ENCODE measurements at regions not wholly inside any gene's neighbourhood (a gene's known extent, or its start where the extent isn't known, plus 50 kb on each side); places are given as distances from the start of the nearest gene placed in this dataset.
A peak's percentile ranks its signal among the peaks of the same experiment; 100 is the strongest.

GRCh38 chr2:144194326-144195071, 325.4 kb downstream of the ZEB2 start:
- ChIA-PET CTCF (interaction anchor here (1.0 to 3.4 kb wide), 2 partner anchors 10 to 13 kb away, joined by 3 to 15 read pairs; no protein-coding TSS in a partner anchor), POLR2A (no interaction called here)
- TF ChIP-seq CTCF (IDR thresholded peaks at IDR 0.05; ENCODE audit: control extremely low read depth, extremely low read depth, low read depth, missing control alignments): no peak
- DNase-seq (ENCODE audit: extremely low spot score): peak; percentile 9

- ChIA-PET CTCF (interaction anchor here (1.0 kb wide), 1 partner anchor 10 kb away, joined by 3 read pairs; no protein-coding TSS in a partner anchor), POLR2A (no interaction called here)
- DNase-seq (ENCODE audit: extremely low spot score): no peak
- TF ChIP-seq CTCF (IDR thresholded peaks at IDR 0.05; ENCODE audit: control extremely low read depth, extremely low read depth, low read depth, missing control alignments): no peak
Observed at GRCh38 chr2:144190908-144191605, 328.9 kb downstream of the ZEB2 start.

- TF ChIP-seq CTCF (IDR thresholded peaks at IDR 0.05; ENCODE audit: control extremely low read depth, extremely low read depth, low read depth, missing control alignments): no peak
- CTCF ChIA-PET: interaction anchor here (1.2 to 2.9 kb wide), 3 partner anchors 10 to 102 kb away, joined by 3 to 15 read pairs (median 3); no protein-coding TSS in a partner anchor
- DNase-seq (ENCODE audit: extremely low spot score): peak; percentile 22
- POLR2A ChIA-PET: interaction anchor here (0.6 kb wide), 1 partner anchor 119 kb away, joined by 3 read pairs; no protein-coding TSS in a partner anchor
Observed at GRCh38 chr2:144183727-144184126, 336.2 kb downstream of the ZEB2 start.

GRCh38 chr2:144181001-144181400, 338.9 kb downstream of the ZEB2 start:
- ChIA-PET CTCF (interaction anchor here (0.7 to 1.7 kb wide), 6 partner anchors 13 to 81 kb away, joined by 3 to 7 read pairs (median 3); no protein-coding TSS in a partner anchor), POLR2A (no interaction called here)
- DNase-seq (ENCODE audit: extremely low spot score): no peak

GRCh38 chr2:144180131-144180530, 339.8 kb downstream of the ZEB2 start:
- no peak for TF ChIP-seq CTCF (IDR thresholded peaks at IDR 0.05; ENCODE audit: control extremely low read depth, extremely low read depth, low read depth, missing control alignments)
- no peak for DNase-seq (ENCODE audit: extremely low spot score)
- ChIA-PET CTCF (interaction anchor here (0.7 to 1.5 kb wide), 3 partner anchors 32 to 80 kb away, joined by 3 read pairs; no protein-coding TSS in a partner anchor), POLR2A (no interaction called here)

More at GRCh38 chr2:144181001-144181400, 338.9 kb downstream of the ZEB2 start:
- no peak for TF ChIP-seq CTCF (IDR thresholded peaks at IDR 0.05; ENCODE audit: control extremely low read depth, extremely low read depth, low read depth, missing control alignments)

GRCh38 chr2:144170179-144170578, 349.7 kb downstream of the ZEB2 start:
- ChIA-PET POLR2A (no interaction called here), CTCF (interaction anchor here (1.2 kb wide), 1 partner anchor 11 kb away, joined by 3 read pairs; no protein-coding TSS in a partner anchor)
- DNase-seq (ENCODE audit: extremely low spot score): no peak
- TF ChIP-seq CTCF (IDR thresholded peaks at IDR 0.05; ENCODE audit: control extremely low read depth, extremely low read depth, low read depth, missing control alignments): no peak
